ENCODE measurements at regions not wholly inside any gene's neighbourhood (a gene's known extent, or its start where the extent isn't known, plus 50 kb on each side); places are given as distances from the start of the nearest gene placed in this dataset.

DNA sequence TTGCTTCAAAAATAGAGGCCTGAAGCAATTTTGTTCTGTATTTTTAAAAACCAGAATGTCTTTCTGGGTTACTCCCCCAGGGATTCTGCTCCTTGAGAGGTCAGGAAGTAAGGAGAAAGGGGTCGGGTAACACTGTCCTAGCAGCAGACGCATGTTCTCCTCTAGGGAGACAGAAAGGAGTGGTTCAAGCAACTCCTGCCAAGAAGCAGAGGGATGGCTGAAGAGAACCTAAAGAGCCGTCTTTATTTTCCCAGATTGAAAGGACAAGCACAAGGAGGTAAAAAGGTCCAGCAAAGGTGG, 58.0 kb upstream of the SLC4A11 start:
- TF ChIP-seq, protein P1, sequence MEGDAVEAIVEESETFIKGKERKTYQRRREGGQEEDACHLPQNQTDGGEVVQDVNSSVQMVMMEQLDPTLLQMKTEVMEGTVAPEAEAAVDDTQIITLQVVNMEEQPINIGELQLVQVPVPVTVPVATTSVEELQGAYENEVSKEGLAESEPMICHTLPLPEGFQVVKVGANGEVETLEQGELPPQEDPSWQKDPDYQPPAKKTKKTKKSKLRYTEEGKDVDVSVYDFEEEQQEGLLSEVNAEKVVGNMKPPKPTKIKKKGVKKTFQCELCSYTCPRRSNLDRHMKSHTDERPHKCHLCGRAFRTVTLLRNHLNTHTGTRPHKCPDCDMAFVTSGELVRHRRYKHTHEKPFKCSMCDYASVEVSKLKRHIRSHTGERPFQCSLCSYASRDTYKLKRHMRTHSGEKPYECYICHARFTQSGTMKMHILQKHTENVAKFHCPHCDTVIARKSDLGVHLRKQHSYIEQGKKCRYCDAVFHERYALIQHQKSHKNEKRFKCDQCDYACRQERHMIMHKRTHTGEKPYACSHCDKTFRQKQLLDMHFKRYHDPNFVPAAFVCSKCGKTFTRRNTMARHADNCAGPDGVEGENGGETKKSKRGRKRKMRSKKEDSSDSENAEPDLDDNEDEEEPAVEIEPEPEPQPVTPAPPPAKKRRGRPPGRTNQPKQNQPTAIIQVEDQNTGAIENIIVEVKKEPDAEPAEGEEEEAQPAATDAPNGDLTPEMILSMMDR (IDR thresholded peaks at IDR 0.05; ENCODE audit: low read depth, low read length, missing control alignments) = no peak
- no peak overlapping the region for H3K4me3 ChIP-seq (replicated peaks; ENCODE audit: low read depth, low read length)
- no peak for DNase-seq (ENCODE audit: extremely low read depth, low read depth)

DNA sequence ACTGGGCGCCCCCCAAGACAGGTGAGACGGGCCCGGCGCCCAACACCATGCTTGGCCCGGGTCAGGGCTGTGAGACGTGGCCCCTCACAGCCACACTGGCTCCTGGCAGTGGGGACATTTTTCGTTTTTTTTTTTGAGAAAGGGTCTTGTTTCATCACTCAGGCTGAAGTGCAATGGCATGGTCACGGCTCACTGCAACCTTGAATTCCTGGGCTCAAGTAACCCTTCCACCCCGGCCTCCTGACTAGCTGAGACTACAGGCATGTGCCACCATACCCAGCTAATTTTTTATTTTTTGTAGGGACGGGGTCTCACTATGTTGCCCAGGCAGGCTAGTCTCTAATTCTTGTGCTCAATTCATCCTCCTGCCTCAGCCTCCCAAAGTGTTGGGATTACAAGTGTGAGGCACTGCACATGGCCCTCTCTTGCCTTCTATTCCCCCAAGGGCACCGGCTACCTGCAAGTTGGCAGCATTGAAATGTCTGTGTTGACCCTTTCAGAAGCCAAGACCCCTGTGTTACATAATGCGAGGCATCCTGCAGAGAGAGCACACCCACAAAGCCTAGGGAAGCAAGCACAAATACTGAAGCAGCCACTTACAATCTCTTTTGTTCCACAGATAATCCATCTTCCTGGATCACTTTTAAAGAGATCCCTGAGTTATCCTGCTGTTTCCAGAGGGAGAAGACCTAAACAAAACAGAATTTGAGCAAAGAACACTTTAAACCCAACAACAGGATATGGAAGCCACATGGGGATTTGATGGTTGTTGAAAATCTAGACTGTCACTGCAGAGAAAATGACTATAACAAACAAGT, 57.5 kb upstream of the SLC4A11 start:
- DNase-seq (ENCODE audit: extremely low read depth, low read depth) = no peak
- TF ChIP-seq, protein P1 (IDR thresholded peaks at IDR 0.05; ENCODE audit: low read depth, low read length, missing control alignments) = no peak

More for the DNA sequence above, 57.5 kb upstream of the SLC4A11 start:
- H3K4me3 ChIP-seq (replicated peaks; ENCODE audit: low read depth, low read length) = no peak overlapping the region

Data from HFF-Myc (cell line).